Right ventricle myocardium superior (tissue), 1 donor: ENCODE measurements at regions not wholly inside any gene's neighbourhood (a gene's known extent, or its start where the extent isn't known, plus 50 kb on each side); places are given as distances from the start of the nearest gene placed in this dataset.
"Not testable (repeated sequence)": the region's sequence is repeated elsewhere in the genome, so short reads cannot be mapped to it uniquely, and the experiment has no call there.

Experiments
- ATAC-seq: fragments of 200-7000 bp; cut with Tn5 transposase; one replicate; pipeline ENCODE4 v1.9.1; 2020; ENCODE audit warnings: mild to moderate bottlenecking; ENCODE audit not compliant: poor library complexity
- DNase-seq: peaks from one replicate; pipeline ENCODE4 v3.0.0-alpha.2; 2020
- intact Hi-C: fragments of 100-400 bp; cut with DNase I; formaldehyde crosslinking; loops from one replicate; pipeline ENCODE4 v1.11.2; 2022
- donor health status: DM: no; HTN: yes; CAD: no; lungs with severe emphysema.

GRCh38 chr5:96229188-96229587 is 203.9 kb downstream of the PCSK1 start:
- intact Hi-C loops = no loop called here
- ATAC-seq (no peak), DNase-seq (no peak)

GRCh38 chr5:96228408-96228807 is 204.6 kb downstream of the PCSK1 start:
- ATAC-seq (no peak), DNase-seq (no peak)
- intact Hi-C loops = no loop called here

GRCh38 chr5:96227957-96228356 is 205.1 kb downstream of the PCSK1 start:
- no peak for DNase-seq
- intact Hi-C loops = no loop called here
- ATAC-seq = no peak

GRCh38 chr5:96226941-96227552 is 206.0 kb downstream of the PCSK1 start:
- ATAC-seq = peak; percentile 46
- DNase-seq = peak; percentile 49
- intact Hi-C loops = no loop called here

DNA sequence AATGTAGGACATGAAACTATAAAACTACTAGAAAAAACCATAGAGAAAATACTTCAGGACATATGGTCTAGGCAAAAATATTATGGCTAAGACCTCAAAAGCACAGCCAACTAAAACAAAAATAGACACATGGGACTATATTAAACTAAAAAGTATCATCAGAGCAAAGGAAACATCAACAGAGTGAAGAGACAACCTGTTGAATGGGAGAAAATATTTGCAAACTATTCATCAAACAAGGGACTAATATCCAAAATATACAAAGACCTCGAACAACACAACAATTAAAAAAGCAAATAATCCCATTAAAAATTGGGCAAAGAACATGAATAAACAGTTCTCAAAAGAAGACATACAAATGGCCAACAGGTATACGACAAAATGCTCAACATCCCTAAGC is 210.9 kb downstream of the PCSK1 start:
- DNase-seq (no peak), ATAC-seq (no peak)
- intact Hi-C loops = no loop called here

DNA sequence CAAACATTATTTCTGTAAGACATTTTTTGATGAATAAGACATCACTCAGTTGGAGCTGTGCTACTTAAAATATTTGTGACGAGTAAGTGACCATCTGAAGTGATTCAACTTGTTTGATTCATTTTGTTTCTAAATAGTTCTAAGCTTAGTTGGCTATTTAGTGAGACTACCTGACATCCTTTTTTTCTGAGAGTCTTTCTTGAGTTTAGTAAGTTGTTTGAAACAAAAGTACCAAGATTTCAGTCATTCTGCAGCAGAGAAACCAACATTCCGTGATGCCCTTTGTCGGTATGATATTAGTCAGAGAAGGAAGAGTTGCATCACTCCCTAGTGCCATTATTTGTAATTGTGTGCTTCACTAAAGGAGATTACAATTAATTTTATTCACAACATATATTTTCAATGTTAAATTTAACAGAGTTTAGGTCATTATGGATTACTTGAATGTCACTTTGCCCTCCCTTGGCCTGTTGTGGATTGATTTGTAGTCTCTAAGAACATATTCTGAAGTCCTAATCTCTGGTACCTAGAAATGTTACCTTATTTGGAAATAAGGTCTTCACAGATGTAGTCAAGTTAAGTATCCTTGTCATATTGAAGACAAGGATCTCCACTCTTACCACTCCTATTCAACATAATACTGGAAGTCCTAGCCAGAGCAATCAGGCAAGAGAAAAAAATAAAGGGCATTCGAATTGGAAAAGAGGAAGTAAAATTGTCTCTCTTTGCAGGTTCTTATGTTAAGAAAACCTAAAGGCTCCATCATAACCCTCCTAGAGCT is 212.2 kb downstream of the PCSK1 start:
- intact Hi-C loops = no loop called here
- ATAC-seq = no peak

DNA sequence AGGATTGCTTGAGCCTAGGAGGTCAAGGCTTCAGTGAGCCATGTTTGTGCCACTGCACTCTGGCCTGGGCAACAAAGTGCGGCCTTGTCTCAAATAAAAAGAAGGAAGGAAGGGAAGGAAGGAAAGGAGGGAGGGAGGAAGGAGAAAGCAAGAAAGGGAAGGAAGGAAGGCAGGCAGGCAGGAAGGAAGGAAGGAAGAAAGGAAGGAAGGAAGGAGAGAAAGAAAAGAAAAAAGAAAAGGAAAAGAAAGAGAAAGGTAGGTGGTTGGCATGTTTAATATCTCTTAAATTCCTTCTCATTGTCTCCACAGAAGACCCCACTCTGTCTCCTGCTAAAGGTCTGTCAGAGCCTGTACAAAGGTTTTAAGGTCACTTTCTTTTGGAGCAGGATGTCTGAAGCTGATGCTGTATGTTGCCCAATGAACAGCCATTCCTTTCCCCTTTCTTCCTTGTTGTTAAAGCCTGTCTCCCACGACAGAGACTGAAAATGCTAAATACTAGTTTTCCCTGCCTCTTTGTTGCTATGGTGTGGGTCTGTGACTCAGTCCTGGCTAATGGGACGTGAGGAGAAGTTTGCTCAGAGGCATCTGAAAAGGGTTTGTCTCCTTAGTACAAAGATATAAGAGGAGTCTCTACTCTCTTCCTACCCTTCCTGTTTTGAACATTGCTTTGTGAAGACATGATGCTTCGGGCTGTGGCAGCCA is 213.3 kb downstream of the PCSK1 start:
- ATAC-seq (no peak), DNase-seq (no peak)
- intact Hi-C loops = no loop called here

More for the DNA sequence above, 212.2 kb downstream of the PCSK1 start:
- no peak for DNase-seq

DNA sequence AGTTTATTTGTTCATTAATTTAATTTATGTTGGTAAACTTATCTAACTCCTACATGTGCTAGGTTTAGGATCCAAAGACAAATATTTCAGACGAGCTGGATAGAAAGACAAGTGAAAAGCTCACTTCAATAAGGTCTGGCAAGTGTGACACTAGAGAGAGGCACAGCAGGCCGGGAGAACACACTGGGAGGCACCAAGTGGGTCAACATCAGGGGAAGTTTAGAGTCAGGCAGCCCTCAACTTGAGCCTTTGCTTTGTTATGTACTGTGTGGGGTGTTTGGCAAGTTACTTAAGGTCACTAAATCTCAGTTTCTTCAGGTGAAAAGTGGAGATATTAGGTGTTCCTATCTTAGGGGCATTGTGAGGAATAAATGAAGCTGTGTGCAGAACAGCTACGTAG is 214.4 kb downstream of the PCSK1 start:
- ATAC-seq = no peak
- DNase-seq = no peak
- intact Hi-C loops = no loop called here

GRCh38 chr5:96214442-96215197 is 218.4 kb downstream of the PCSK1 start:
- intact Hi-C loops = no loop called here
- ATAC-seq (no peak), DNase-seq (no peak)

- intact Hi-C loops = no loop called here
- DNase-seq (no peak), ATAC-seq (no peak)
These were observed 223.2 kb downstream of the PCSK1 start for GRCh38 chr5:96209829-96210228.

DNA sequence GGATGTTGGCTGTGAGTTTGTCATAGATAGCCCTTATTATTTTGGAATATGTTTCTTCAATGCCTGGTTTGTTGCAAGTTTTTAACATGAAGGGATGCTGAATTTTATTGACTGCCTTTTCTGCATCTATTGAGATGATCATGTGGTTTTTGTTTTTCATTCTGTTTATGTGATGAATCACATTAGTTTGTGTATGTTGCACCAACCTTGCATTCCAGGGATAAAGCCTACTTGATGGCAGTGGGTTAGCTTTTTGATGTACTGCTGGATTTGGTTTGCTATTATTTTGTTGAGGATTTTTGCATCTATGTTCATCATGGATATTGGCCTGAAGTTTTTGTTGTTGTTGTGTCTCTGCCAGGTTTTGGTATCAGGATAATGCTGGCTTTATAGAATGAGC is 225.6 kb downstream of the PCSK1 start:
- ATAC-seq = no peak
- intact Hi-C loops = no loop called here

GRCh38 chr5:96203761-96204160 is 229.3 kb downstream of the PCSK1 start:
- intact Hi-C loops = no loop called here
- DNase-seq = no peak
- ATAC-seq = no peak

More for the DNA sequence above, 225.6 kb downstream of the PCSK1 start:
- no peak for DNase-seq

GRCh38 chr5:96201503-96201902 is 231.5 kb downstream of the PCSK1 start:
- intact Hi-C loops = no loop called here
- DNase-seq (no peak), ATAC-seq (no peak)

- no peak for DNase-seq
- ATAC-seq = peak; percentile 45
- intact Hi-C loops = no loop called here
These were observed 232.4 kb downstream of the PCSK1 start for GRCh38 chr5:96200641-96201040.

- DNase-seq (no peak), ATAC-seq (no peak)
- intact Hi-C loops = no loop called here
These were observed 233.3 kb downstream of the PCSK1 start for GRCh38 chr5:96199713-96200183.

GRCh38 chr5:96198356-96199058 is 234.5 kb downstream of the PCSK1 start:
- intact Hi-C loops = no loop called here
- no peak for DNase-seq
- no peak for ATAC-seq

DNA sequence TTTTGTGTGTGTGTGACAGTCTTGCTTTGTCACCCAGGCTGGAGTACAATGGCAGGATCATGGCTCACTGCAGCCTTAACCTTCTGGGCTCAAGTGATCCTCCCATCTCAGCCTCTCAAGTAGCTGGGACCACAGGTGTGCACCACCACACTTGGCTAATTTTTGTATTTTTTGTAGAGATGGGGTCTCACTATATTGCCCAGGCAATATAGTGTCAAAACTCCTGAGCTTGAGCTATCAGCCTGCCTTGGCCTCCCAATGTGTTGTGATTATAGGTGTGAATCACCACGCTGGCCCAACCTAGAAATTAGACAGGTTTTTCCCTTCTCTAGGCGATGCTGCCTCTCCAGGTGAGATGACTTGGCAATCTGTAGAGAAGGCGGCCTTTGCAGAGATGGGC is 235.3 kb downstream of the PCSK1 start:
- ATAC-seq, DNase-seq, intact Hi-C loops: not testable (repeated sequence)

- intact Hi-C loops = no loop called here
- no peak for ATAC-seq
- DNase-seq = no peak
These were observed 235.7 kb upstream of the ELL2 start for GRCh38 chr5:96197347-96197746.

- intact Hi-C loops = no loop called here
- no peak for DNase-seq
- peak; percentile 36 for ATAC-seq
These were observed 235.2 kb upstream of the ELL2 start for GRCh38 chr5:96196890-96197289.
